Peyer's patch (tissue), 4 donors: ENCODE measurements at regions not wholly inside any gene's neighbourhood (a gene's known extent, or its start where the extent isn't known, plus 50 kb on each side); places are given as distances from the start of the nearest gene placed in this dataset.

Experiments used
- DNase-seq, 3 donors: peaks; one replicate each; pipeline ENCODE4 v3.0.0-alpha.2; 2017 to 2019
- H3K27ac ChIP-seq, 4 donors: fragments of 200-600 bp; sonication (generic); one replicate each; pipeline ENCODE4 v1.5.1; 2016 to 2019
- H3K27me3 ChIP-seq, 2 donors: fragments of 200-600 bp; sonication (generic); one replicate each; pipeline ENCODE4 v1.5.1; 2019
- H3K36me3 ChIP-seq, 3 donors: fragments of 200-600 bp; sonication (generic); one replicate each; pipeline ENCODE4 v1.5.1; 2016 to 2019
- H3K4me1 ChIP-seq, 4 donors: fragments of 200-600 bp; sonication (generic); one replicate each; pipeline ENCODE4 v1.5.1; 2016 to 2019
- H3K4me3 ChIP-seq, 4 donors: fragments of 200-600 bp; sonication (generic); 1 replicate in 3 of 4; 2 replicates in 1 of 4; pipeline ENCODE4 v1.5.1; 2016 to 2019; ENCODE audit warnings: mild to moderate bottlenecking in 1 of 4
- H3K9me3 ChIP-seq, 4 donors: fragments of 200-600 bp; sonication (generic); one replicate each; pipeline ENCODE4 v1.5.1; 2016 to 2019; ENCODE audit warnings: mild to moderate bottlenecking in 1 of 4
- POLR2A ChIP-seq, 2 donors: fragments of 450-650 bp; IDR thresholded peaks; one replicate each; pipeline ENCODE4 v1.5.1; 2017; ENCODE audit warnings: antibody characterized with exemption in 2 of 2, mild to moderate bottlenecking in 2 of 2, moderate library complexity in 2 of 2
- TF ChIP-seq, protein P1 (sequence below), 6 experiments: fragments of 450-650 bp in 4 of 6; fragments of 200-600 bp in 2 of 6; sonication (generic) in 1 of 6; IDR thresholded peaks; one replicate each; pipeline ENCODE4 v1.5.1; 2017 to 2019; ENCODE audit warnings: antibody characterized with exemption in 6 of 6, mild to moderate bottlenecking in 3 of 6, moderate library complexity in 1 of 6

DNA sequence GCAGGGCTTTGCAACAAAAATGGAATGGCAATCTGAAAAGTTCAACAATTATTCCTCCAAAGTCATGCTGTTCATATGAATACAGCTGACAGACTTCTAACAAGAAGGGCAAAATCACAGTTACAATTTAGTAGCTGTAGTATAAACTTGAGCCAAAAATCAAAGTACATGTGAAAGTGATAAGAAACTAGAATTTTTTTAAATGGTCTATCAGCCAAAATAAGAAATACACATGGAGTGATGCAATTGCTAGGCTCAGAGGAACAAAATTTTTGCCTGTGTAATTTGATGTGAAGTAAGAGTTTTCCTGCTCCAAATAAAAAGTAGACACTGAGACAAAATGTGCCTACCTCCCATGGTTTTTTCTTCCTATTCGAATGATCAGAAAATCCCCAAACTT is 167.7 kb upstream of the CDKN3 start:
- Histone ChIP-seq H3K27ac (no peak overlapping the region), H3K4me3 (no peak overlapping the region), H3K9me3 (no peaks in the 10 kb centered on the region), H3K36me3 (no peaks in the 10 kb centered on the region), H3K4me1 (peaks cover 0 to 4% (median 0%) of the 10 kb centered on the region in 4 donors), H3K27me3 (no peaks in the 10 kb centered on the region)
- TF ChIP-seq POLR2A (IDR thresholded peaks at IDR 0.05), result no peak
- no peak for DNase-seq

DNA sequence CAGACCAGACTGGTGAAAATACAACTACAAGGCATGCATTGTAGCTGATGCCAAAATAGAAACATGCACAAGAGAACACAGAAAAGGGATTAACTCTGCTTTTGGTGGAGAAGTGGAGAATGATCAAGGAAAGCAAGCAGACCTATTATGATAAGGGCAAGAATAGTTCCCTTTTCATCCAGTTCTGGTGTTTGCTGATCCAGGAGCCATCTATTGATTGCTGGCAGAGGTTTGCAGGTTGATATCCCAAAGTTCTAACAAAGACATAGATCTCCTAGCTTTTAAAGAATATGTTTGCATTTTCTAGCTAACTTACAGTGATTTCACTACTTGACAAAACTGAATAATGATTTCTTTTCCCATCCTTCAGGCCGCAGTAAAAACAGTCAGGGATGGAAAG is 166.2 kb upstream of the CDKN3 start:
- H3K4me3 ChIP-seq, result no peak overlapping the region
- H3K36me3 ChIP-seq, result no peaks in the 10 kb centered on the region
- H3K27me3 ChIP-seq, result no peaks in the 10 kb centered on the region
- no peak for DNase-seq
- no peaks in the 10 kb centered on the region for H3K4me1 ChIP-seq
- no peaks in the 10 kb centered on the region for H3K9me3 ChIP-seq
- no peak overlapping the region for H3K27ac ChIP-seq
- no peak for TF ChIP-seq POLR2A (IDR thresholded peaks at IDR 0.05)
- TF ChIP-seq, protein P1, sequence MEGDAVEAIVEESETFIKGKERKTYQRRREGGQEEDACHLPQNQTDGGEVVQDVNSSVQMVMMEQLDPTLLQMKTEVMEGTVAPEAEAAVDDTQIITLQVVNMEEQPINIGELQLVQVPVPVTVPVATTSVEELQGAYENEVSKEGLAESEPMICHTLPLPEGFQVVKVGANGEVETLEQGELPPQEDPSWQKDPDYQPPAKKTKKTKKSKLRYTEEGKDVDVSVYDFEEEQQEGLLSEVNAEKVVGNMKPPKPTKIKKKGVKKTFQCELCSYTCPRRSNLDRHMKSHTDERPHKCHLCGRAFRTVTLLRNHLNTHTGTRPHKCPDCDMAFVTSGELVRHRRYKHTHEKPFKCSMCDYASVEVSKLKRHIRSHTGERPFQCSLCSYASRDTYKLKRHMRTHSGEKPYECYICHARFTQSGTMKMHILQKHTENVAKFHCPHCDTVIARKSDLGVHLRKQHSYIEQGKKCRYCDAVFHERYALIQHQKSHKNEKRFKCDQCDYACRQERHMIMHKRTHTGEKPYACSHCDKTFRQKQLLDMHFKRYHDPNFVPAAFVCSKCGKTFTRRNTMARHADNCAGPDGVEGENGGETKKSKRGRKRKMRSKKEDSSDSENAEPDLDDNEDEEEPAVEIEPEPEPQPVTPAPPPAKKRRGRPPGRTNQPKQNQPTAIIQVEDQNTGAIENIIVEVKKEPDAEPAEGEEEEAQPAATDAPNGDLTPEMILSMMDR (IDR thresholded peaks at IDR 0.05), result no peak

DNA sequence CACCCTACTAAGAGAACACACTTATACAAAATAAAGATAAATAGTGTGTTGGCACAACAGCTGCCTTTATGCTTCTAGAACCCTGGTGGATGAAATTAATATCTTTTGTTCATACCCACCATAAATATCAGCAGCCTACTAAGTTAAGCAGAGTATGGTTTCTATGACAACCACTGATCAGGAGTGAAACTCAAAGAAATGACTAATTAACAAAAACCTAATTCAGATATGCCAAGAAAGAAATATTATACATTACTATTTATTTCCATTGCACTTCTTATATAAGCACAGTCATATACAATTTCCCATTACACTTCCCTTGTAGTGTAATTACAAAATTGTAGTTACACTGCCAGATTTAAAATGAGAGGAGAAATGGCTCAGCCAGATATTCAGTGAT is 164.1 kb upstream of the CDKN3 start:
- no peak overlapping the region for H3K4me3 ChIP-seq
- H3K4me1 ChIP-seq, result no peaks in the 10 kb centered on the region
- no peak for DNase-seq
- no peaks in the 10 kb centered on the region for H3K27me3 ChIP-seq
- H3K27ac ChIP-seq, result no peak overlapping the region
- H3K9me3 ChIP-seq, result no peaks in the 10 kb centered on the region
- TF ChIP-seq POLR2A (IDR thresholded peaks at IDR 0.05), result no peak
- TF ChIP-seq, protein P1 (IDR thresholded peaks at IDR 0.05), result no peak
- no peaks in the 10 kb centered on the region for H3K36me3 ChIP-seq

DNA sequence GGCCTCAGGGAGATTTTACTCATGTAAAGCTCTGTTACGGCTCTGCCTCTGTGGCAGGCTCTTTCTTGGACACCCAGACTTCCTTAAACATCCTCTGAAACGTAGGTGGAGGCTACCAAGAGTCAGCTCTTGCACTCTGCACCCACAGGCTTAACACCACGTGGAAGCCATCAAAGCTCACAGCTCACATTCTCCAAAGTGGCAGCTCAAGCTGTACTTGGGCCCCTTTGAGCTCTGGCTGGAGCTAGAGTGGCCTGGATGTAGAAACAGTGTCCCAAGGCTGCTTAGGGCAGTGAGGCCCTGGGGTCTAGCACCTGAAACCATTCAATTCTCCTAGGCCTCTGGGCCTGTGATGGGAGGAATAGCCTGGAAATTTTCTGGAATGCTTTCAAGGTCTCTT is 155.3 kb upstream of the CDKN3 start:
- Histone ChIP-seq H3K4me1 (no peaks in the 10 kb centered on the region), H3K27me3 (no peaks in the 10 kb centered on the region), H3K4me3 (no peak overlapping the region), H3K36me3 (no peaks in the 10 kb centered on the region), H3K27ac (no peak overlapping the region), H3K9me3 (no peaks in the 10 kb centered on the region)
- no peak for TF ChIP-seq POLR2A (IDR thresholded peaks at IDR 0.05)
- TF ChIP-seq, protein P1 (IDR thresholded peaks at IDR 0.05), result no peak
- DNase-seq, result no peak

DNA sequence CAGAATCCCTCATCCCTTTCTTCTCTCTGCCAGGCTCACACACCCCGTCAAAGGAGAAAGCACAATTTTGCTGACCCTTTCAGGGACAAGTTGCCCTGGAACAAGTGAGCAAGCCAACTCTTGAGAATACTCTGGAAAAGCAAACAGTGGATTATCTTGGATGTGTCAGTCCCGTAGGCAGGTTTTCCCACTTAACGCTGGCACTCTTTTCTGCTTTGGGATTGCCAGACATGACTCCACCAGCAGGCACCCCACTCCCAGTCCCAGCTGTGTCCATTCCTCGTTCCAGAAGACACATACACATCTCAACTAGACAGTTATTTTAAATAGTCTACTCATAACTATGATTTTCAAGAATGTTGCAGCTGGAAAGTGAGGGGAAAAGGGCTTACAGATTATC is 145.5 kb upstream of the CDKN3 start:
- no peak for TF ChIP-seq POLR2A (IDR thresholded peaks at IDR 0.05)
- TF ChIP-seq, protein P1 (IDR thresholded peaks at IDR 0.05), result no peak
- no peaks in the 10 kb centered on the region for H3K4me1 ChIP-seq
- DNase-seq, result no peak
- no peaks in the 10 kb centered on the region for H3K27me3 ChIP-seq
- no peak overlapping the region for H3K4me3 ChIP-seq
- H3K36me3 ChIP-seq, result no peaks in the 10 kb centered on the region
- no peak overlapping the region for H3K27ac ChIP-seq
- H3K9me3 ChIP-seq, result no peaks in the 10 kb centered on the region

GRCh38 chr14:54252072-54252730 is 144.6 kb upstream of the CDKN3 start:
- no peaks in the 10 kb centered on the region for H3K4me1 ChIP-seq
- TF ChIP-seq POLR2A (IDR thresholded peaks at IDR 0.05), result no peak
- TF ChIP-seq, protein P1 (IDR thresholded peaks at IDR 0.05), result no peak
- H3K9me3 ChIP-seq, result no peaks in the 10 kb centered on the region
- H3K4me3 ChIP-seq, result no peak overlapping the region
- no peaks in the 10 kb centered on the region for H3K27me3 ChIP-seq
- DNase-seq, result no peak
- no peak overlapping the region for H3K27ac ChIP-seq
- H3K36me3 ChIP-seq, result no peaks in the 10 kb centered on the region
